ENCODE measurements at regions not wholly inside any gene's neighbourhood (a gene's known extent, or its start where the extent isn't known, plus 50 kb on each side); places are given as distances from the start of the nearest gene placed in this dataset.

DNA sequence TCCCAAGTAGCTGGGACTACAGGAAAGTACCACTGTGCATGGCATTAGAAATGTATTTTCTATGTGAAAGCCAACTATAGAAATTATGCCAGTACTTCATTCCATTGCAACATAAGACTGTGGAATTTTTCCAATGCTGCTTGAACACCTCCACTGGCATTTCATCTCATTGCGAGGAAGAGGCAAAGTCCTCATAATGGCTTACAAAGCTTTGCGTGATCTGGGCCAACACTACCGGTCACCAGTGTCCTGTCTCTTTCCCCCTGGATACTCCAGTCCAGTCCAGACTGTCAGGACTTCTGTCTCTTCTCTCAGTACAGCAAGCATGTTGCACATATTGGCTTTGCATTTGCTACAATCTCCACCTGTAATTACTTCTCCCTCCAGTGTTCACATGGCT lies 223.5 kb downstream of the GPD2 start:
- Histone ChIP-seq H3K9me3 (no peaks in the 10 kb centered on the region), H3K27me3 (no peaks in the 10 kb centered on the region), H3K27ac (no peak overlapping the region), H3K36me3 (no peaks in the 10 kb centered on the region), H3K4me1 (no peaks in the 10 kb centered on the region), H3K4me3 (no peak overlapping the region)
- ATAC-seq (no peak), DNase-seq (no peak)
- TF ChIP-seq, protein P1, sequence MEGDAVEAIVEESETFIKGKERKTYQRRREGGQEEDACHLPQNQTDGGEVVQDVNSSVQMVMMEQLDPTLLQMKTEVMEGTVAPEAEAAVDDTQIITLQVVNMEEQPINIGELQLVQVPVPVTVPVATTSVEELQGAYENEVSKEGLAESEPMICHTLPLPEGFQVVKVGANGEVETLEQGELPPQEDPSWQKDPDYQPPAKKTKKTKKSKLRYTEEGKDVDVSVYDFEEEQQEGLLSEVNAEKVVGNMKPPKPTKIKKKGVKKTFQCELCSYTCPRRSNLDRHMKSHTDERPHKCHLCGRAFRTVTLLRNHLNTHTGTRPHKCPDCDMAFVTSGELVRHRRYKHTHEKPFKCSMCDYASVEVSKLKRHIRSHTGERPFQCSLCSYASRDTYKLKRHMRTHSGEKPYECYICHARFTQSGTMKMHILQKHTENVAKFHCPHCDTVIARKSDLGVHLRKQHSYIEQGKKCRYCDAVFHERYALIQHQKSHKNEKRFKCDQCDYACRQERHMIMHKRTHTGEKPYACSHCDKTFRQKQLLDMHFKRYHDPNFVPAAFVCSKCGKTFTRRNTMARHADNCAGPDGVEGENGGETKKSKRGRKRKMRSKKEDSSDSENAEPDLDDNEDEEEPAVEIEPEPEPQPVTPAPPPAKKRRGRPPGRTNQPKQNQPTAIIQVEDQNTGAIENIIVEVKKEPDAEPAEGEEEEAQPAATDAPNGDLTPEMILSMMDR (IDR thresholded peaks at IDR 0.05), result no peak
- intact Hi-C loops (cut with DNase I), result no loop called here

DNA sequence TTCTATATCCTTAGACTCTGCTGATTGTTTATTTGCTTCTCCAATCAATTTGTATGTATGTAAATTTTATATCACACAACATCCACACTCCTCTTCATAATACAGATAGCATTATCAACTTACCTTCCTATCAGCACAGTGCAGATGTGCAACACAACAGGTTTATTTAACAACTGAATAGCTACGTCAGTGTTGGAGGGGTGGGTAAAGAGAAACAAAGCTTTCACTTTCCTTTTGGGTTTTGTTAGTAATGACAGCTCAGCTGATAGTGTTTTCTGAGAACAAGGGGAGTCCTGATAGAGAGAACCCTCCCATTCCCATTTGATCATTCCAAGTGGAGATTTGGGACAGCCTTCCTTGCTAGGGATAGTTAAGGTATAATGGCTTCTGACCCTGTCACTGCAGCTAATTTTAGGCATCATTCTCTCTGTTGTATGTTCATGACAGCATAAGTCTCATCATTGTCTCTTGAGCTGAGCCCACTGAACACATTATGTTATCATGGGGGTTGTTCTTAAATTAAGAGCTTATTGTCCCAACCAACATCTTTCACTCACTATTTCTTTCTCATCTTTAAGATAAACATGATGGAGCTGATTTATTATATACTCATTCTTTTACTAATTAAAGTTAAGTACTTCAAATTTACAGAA lies 227.7 kb downstream of the GPD2 start:
- Histone ChIP-seq H3K27ac (no peak overlapping the region), H3K4me3 (no peak overlapping the region), H3K27me3 (no peaks in the 10 kb centered on the region), H3K36me3 (no peaks in the 10 kb centered on the region), H3K4me1 (no peaks in the 10 kb centered on the region), H3K9me3 (no peaks in the 10 kb centered on the region)
- DNase-seq, result no peak
- TF ChIP-seq, protein P1 (IDR thresholded peaks at IDR 0.05), result no peak
- intact Hi-C loops (cut with DNase I), result no loop called here
- no peak for ATAC-seq

DNA sequence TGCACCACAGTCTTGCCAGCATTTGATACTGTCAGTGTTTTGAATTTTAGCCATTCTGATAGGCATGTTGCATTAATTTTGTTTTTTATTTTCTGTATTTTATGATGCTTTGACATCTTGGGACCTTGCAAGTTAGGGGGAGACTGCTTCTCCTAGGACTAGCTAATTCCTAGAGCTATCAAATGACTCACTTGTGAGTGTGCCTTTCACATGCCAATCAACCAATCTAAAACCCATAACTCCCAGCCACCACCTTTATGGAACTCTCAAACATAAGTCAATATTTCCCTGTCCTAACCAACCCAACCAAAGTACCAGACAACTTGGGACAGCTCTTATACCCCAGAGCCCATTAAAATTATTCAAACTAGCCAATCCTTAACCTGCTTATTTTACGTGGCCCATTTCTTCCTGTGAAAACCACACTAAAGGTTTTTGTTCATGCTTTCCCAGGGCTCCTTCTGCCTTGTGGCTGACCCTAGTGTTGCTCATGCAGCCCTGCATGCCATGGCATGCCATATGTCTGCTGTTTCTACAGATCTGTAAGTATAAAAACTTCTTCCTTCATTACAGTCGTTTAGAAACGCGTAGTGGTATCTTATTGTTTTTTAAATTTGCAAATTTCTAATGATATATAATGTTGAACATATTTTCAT lies 230.1 kb downstream of the GPD2 start:
- no peaks in the 10 kb centered on the region for H3K4me1 ChIP-seq
- DNase-seq (no peak), ATAC-seq (no peak)
- no peaks in the 10 kb centered on the region for H3K27me3 ChIP-seq
- H3K27ac ChIP-seq, result no peak overlapping the region
- TF ChIP-seq, protein P1 (IDR thresholded peaks at IDR 0.05), result no peak
- no peaks in the 10 kb centered on the region for H3K36me3 ChIP-seq
- no peaks in the 10 kb centered on the region for H3K9me3 ChIP-seq
- intact Hi-C loops (cut with DNase I), result no loop called here
- H3K4me3 ChIP-seq, result no peak overlapping the region

DNA sequence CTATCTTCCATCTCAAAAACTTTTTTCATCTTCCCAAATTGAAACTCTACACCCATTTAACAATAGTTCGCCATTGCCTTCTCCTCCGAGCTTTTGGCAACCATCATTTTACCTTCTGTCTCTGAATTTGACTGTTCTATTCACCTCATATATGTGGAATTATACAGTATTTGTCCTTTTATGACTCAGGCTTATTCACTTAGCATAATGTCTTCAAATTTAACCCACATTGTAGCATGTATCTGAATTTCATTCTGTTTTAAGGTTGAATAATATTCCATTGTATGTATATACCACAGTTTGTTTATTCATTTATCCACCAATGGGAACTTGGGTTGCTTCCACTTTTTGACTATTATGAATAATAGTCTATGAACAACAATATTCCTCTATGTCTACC lies 233.9 kb downstream of the GPD2 start:
- ATAC-seq (no peak), DNase-seq (no peak)
- TF ChIP-seq, protein P1 (IDR thresholded peaks at IDR 0.05), result no peak
- Histone ChIP-seq H3K9me3 (no peaks in the 10 kb centered on the region), H3K27ac (no peak overlapping the region), H3K4me3 (no peak overlapping the region), H3K27me3 (no peaks in the 10 kb centered on the region), H3K36me3 (no peaks in the 10 kb centered on the region), H3K4me1 (no peaks in the 10 kb centered on the region)
- intact Hi-C loops (cut with DNase I), result no loop called here

DNA sequence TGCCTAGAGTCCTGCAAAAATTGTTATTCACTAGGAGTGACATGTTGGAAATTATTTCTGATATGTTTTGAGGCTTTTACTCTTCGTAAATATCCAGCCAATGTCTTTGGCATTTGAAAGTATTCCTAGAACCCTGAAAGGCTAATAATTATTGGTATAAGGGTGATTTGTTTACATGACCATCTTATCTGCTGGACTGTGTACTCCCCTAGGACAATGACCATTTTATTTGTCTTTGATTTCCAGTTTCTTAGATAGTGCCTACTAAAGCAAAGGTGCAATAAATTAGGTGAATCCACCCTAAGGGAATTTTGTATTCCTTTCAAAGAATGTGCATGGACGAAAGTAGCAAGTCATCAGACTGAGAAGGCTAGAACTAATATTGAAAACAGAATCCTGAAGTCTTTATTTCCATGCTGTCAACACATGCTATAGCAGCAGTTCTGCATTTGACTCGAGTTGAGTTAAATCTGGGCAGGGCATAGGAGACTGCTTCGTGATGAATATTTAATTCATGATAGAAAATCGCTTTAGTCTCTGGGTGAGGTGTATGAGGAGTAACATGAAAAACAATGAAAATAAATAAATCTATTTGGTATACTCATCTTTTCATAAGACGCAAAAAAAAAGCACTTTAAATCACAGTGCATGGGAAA lies 235.7 kb downstream of the GPD2 start:
- Histone ChIP-seq H3K4me3 (no peak overlapping the region), H3K36me3 (no peaks in the 10 kb centered on the region), H3K9me3 (no peaks in the 10 kb centered on the region), H3K27ac (no peak overlapping the region), H3K4me1 (no peaks in the 10 kb centered on the region), H3K27me3 (no peaks in the 10 kb centered on the region)
- DNase-seq (no peak), ATAC-seq (no peak)
- TF ChIP-seq, protein P1 (IDR thresholded peaks at IDR 0.05), result no peak
- intact Hi-C loops (cut with DNase I), result no loop called here
